Thoracic aorta (tissue), 2 donors: ENCODE measurements at regions not wholly inside any gene's neighbourhood (a gene's known extent, or its start where the extent isn't known, plus 50 kb on each side); places are given as distances from the start of the nearest gene placed in this dataset.

Experiments
- ATAC-seq: fragments of 150-250 bp; one replicate; pipeline ENCODE4 v1.8.0; 2017; ENCODE audit warnings: low read depth; ENCODE audit not compliant: insufficient number of reproducible peaks, low FRiP score
- DNase-seq: peaks from one replicate; pipeline ENCODE4 v3.0.0-alpha.2; 2020; ENCODE audit warnings: low spot score
- H3K27ac ChIP-seq, 2 donors: fragments of 200-600 bp; sonication (generic); 1 replicate in 1 of 2; 2 replicates in 1 of 2; pipeline ENCODE4 v1.5.1; 2016; ENCODE audit warnings: mild to moderate bottlenecking in 2 of 2, moderate library complexity in 2 of 2
- H3K27me3 ChIP-seq: fragments of 200-600 bp; sonication (generic); replicated peaks from 2 replicates; pipeline ENCODE4 v1.6.0; 2016; ENCODE audit warnings: mild to moderate bottlenecking; ENCODE audit not compliant: insufficient read depth
- H3K36me3 ChIP-seq: fragments of 200-600 bp; sonication (generic); one replicate; pipeline ENCODE4 v1.5.1; 2016
- H3K4me1 ChIP-seq, 2 donors: fragments of 200-600 bp; sonication (generic); 1 replicate in 1 of 2; 2 replicates in 1 of 2; pipeline versions ENCODE4 v1.5.1 to v1.6.0; 2016; ENCODE audit warnings: low read depth in 2 of 2, mild to moderate bottlenecking in 1 of 2; ENCODE audit not compliant: control insufficient read depth in 1 of 2
- H3K4me3 ChIP-seq: fragments of 200-600 bp; sonication (generic); 2 replicates; pipeline ENCODE4 v1.5.1; 2016; ENCODE audit warnings: mild to moderate bottlenecking
- H3K9me3 ChIP-seq: fragments of 200-600 bp; sonication (generic); 2 replicates; pipeline ENCODE4 v1.5.1; 2016
- TF ChIP-seq, protein P1 (sequence below): fragments of 200-600 bp; sonication (generic); IDR thresholded peaks from one replicate; pipeline ENCODE4 v1.5.1; 2019; ENCODE audit warnings: antibody characterized with exemption

GRCh38 chr2:208819190-208819589 lies 412.6 kb downstream of the PTH2R start:
- H3K4me3 ChIP-seq = no peak overlapping the region
- DNase-seq (no peak), ATAC-seq (no peak)
- H3K27me3 ChIP-seq = no peaks in the 10 kb centered on the region
- no peaks in the 10 kb centered on the region for H3K4me1 ChIP-seq
- H3K9me3 ChIP-seq = no peaks in the 10 kb centered on the region
- no peak overlapping the region for H3K27ac ChIP-seq
- TF ChIP-seq, protein P1, sequence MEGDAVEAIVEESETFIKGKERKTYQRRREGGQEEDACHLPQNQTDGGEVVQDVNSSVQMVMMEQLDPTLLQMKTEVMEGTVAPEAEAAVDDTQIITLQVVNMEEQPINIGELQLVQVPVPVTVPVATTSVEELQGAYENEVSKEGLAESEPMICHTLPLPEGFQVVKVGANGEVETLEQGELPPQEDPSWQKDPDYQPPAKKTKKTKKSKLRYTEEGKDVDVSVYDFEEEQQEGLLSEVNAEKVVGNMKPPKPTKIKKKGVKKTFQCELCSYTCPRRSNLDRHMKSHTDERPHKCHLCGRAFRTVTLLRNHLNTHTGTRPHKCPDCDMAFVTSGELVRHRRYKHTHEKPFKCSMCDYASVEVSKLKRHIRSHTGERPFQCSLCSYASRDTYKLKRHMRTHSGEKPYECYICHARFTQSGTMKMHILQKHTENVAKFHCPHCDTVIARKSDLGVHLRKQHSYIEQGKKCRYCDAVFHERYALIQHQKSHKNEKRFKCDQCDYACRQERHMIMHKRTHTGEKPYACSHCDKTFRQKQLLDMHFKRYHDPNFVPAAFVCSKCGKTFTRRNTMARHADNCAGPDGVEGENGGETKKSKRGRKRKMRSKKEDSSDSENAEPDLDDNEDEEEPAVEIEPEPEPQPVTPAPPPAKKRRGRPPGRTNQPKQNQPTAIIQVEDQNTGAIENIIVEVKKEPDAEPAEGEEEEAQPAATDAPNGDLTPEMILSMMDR = no peak
- no peaks in the 10 kb centered on the region for H3K36me3 ChIP-seq

DNA sequence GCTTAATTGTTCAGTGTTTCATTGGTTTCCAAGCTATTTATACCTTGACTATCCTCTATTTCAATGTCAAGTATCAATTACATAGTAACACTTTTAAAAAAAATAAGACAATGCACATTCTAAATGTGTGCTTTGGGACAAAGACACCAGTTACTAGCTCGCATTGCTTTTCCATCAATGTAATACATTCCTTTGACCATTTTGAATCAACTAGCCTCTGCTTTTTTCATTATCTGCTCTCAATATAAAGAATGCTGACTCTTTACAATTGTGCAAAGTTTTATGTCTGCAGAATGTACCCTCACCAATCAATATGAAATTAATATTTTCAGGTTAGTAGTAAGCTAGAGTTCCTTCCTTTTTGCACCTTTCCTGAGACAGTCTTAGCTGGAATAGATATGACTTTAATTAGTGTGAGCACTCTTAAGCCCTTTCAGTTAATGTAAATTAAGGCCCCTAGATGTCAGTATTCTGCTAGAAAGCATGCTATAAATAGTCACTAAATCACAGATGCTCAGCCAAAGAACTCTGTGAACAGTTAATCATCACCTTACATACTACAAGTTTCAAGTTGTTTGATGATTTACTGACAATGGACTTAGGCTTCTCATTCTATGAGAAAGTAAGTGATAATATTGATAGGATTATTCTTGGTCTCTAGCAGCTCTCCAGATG lies 413.6 kb downstream of the PTH2R start:
- Histone ChIP-seq H3K36me3 (no peaks in the 10 kb centered on the region), H3K4me3 (no peak overlapping the region), H3K27ac (no peak overlapping the region), H3K4me1 (no peaks in the 10 kb centered on the region), H3K27me3 (no peaks in the 10 kb centered on the region), H3K9me3 (no peaks in the 10 kb centered on the region)
- no peak for ATAC-seq
- TF ChIP-seq, protein P1 = no peak
- no peak for DNase-seq

DNA sequence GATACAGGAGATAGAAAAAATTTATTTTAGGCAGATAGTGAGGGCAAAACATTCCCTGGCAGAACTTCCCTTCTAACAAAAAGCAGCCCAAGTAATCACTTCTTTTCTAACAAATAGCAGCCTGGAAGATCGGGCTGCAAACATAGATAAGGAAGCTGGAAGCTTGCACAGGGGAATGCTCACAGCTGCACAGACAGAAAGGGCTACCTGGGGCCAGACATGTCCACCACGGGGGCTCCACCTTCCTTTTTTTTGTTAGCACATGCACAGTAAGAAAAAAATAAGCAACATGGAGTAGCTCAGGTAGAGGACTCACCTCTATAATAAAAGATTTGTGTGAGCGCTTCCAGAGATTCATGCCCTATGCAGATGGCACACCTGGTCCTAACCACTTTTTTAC lies 420.5 kb downstream of the PTH2R start:
- no peaks in the 10 kb centered on the region for H3K4me1 ChIP-seq
- H3K27ac ChIP-seq = no peak overlapping the region
- ATAC-seq (no peak), DNase-seq (no peak)
- TF ChIP-seq, protein P1 = no peak
- no peaks in the 10 kb centered on the region for H3K9me3 ChIP-seq
- no peaks in the 10 kb centered on the region for H3K36me3 ChIP-seq
- H3K27me3 ChIP-seq = no peaks in the 10 kb centered on the region
- no peak overlapping the region for H3K4me3 ChIP-seq

DNA sequence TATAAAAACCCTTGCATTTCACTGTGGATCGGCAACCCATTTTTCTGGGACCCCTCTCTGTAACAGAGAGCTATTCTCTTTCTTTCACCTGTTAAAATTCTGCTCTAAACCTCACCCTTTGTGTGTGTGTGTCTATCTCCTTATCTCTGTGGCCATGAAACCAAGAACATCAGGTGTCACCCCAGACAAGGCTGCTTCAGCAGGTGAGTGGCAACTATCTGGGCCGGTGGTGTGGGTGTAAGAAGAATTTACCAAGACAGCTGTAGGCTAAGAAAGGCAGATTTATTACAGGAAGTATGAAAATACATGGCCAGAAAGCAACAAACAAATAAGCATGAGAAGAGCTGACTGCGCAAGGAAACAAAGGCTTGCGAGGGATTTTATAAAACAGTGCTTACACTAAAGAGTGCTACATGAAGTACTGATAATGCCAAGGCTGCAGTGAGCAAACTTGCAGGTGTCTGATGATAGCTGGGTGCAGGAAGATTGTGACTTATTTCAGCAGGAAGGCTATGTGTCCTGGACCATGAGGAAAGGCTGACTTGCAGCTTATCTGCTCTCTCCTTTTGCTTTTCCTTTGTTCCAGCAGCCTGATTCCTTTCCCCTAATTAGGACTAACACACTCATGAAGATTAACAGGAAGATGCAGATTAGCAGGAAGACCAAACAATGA lies 421.1 kb downstream of the PTH2R start:
- Histone ChIP-seq H3K27me3 (no peaks in the 10 kb centered on the region), H3K4me1 (no peaks in the 10 kb centered on the region), H3K4me3 (no peak overlapping the region), H3K36me3 (no peaks in the 10 kb centered on the region), H3K9me3 (no peaks in the 10 kb centered on the region), H3K27ac (no peak overlapping the region)
- ATAC-seq (no peak), DNase-seq (no peak)
- TF ChIP-seq, protein P1 = no peak

- TF ChIP-seq, protein P1 = no peak
- Histone ChIP-seq H3K36me3 (no peaks in the 10 kb centered on the region), H3K27me3 (no peaks in the 10 kb centered on the region), H3K4me1 (no peaks in the 10 kb centered on the region), H3K4me3 (no peak overlapping the region), H3K9me3 (no peaks in the 10 kb centered on the region), H3K27ac (no peak overlapping the region)
- ATAC-seq (no peak), DNase-seq (no peak)
Observed at GRCh38 chr2:208830203-208830602, 423.6 kb downstream of the PTH2R start.
